CD4-positive, alpha-beta T cell treated with Interferon gamma for 1 hour (primary cell): ENCODE measurements at regions not wholly inside any gene's neighbourhood (a gene's known extent, or its start where the extent isn't known, plus 50 kb on each side); places are given as distances from the start of the nearest gene placed in this dataset.
"Not testable (repeated sequence)": the region's sequence is repeated elsewhere in the genome, so short reads cannot be mapped to it uniquely, and the experiment has no call there.

Experiments used
- DNase-seq: peaks from one replicate; pipeline ENCODE4 v3.0.0-alpha.2; 2020

GRCh38 chr3:82000350-82000749, 238.9 kb upstream of the GBE1 start:
- DNase-seq: no peak

GRCh38 chr3:81998907-81999306, 237.5 kb upstream of the GBE1 start:
- DNase-seq: no peak

- DNase-seq: no peak
Observed at GRCh38 chr3:81998139-81998755, 236.8 kb upstream of the GBE1 start.

GRCh38 chr3:81997390-81997789, 235.9 kb upstream of the GBE1 start:
- no peak for DNase-seq

- no peak for DNase-seq
Observed at GRCh38 chr3:81995329-81995728, 233.9 kb upstream of the GBE1 start.

- DNase-seq: no peak
Observed at GRCh38 chr3:81989758-81990157, 228.3 kb upstream of the GBE1 start.

GRCh38 chr3:81989274-81989673, 227.8 kb upstream of the GBE1 start:
- DNase-seq: no peak

- DNase-seq: not testable (repeated sequence)
Observed at GRCh38 chr3:81987412-81987811, 226.0 kb upstream of the GBE1 start.

- no peak for DNase-seq
Observed at GRCh38 chr3:81985996-81986723, 224.7 kb upstream of the GBE1 start.

- DNase-seq: no peak
Observed at GRCh38 chr3:81983382-81983781, 221.9 kb upstream of the GBE1 start.

GRCh38 chr3:81980596-81981494, 219.4 kb upstream of the GBE1 start:
- no peak for DNase-seq

GRCh38 chr3:81974751-81975150, 213.3 kb upstream of the GBE1 start:
- no peak for DNase-seq

GRCh38 chr3:81968658-81969057, 207.2 kb upstream of the GBE1 start:
- DNase-seq: no peak

- DNase-seq: no peak
Observed at GRCh38 chr3:81967393-81967792, 205.9 kb upstream of the GBE1 start.

GRCh38 chr3:81965696-81966095, 204.3 kb upstream of the GBE1 start:
- no peak for DNase-seq

- DNase-seq: no peak
Observed at GRCh38 chr3:81962396-81962795, 201.0 kb upstream of the GBE1 start.

GRCh38 chr3:81958972-81959640, 197.7 kb upstream of the GBE1 start:
- no peak for DNase-seq

- DNase-seq: no peak
Observed at GRCh38 chr3:81955878-81956277, 194.4 kb upstream of the GBE1 start.

GRCh38 chr3:81953111-81953510, 191.7 kb upstream of the GBE1 start:
- DNase-seq: no peak

- DNase-seq: no peak
Observed at GRCh38 chr3:81952141-81952540, 190.7 kb upstream of the GBE1 start.

- DNase-seq: no peak
Observed at GRCh38 chr3:81951636-81952035, 190.2 kb upstream of the GBE1 start.

- no peak for DNase-seq
Observed at GRCh38 chr3:81951106-81951505, 189.7 kb upstream of the GBE1 start.

- no peak for DNase-seq
Observed at GRCh38 chr3:81947359-81947758, 185.9 kb upstream of the GBE1 start.
